Islet precursor cell (in vitro differentiated cells): ENCODE measurements at regions not wholly inside any gene's neighbourhood (a gene's known extent, or its start where the extent isn't known, plus 50 kb on each side); places are given as distances from the start of the nearest gene placed in this dataset.

Experiments
- DNase-seq: peaks from one replicate; pipeline ENCODE4 v3.0.0-alpha.2; 2018

DNA sequence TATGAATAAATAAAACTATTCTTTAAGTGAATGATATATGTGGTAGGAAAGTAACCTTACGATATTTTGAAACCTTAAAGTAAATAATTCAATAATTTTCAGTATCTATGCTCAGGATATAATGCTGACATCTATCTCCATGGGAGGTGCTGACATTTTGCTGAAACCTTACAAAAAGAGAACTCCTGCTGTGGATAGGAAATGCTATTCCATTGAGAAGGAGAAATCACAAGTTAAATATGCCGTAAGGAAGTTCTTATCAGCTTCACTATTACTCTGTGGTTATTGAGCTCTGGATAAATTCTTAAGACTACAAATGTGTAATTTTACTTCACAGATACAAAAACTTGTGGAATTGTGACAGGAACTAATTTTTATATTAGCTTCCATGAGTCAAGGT, 722.1 kb downstream of the TMTC2 start:
- no peak for DNase-seq

DNA sequence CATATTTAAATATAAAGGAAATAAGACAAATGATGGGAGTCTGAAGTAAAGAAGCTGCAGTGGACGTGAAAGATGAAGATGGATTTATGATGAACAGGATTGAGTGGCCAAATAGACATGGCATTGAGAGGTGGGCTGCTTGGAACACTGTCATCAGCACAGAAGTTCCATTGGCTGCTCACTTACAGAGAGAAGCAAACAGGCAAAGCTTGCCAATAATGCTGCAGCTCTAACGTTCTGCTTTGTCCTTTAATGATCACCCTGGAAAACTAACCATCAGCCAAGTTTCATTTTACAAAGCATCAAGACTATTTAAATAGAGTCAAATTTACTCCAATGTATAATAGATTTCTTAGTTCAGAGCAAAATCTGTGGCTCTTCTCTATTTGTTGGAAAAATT, 721.4 kb downstream of the TMTC2 start:
- DNase-seq, result no peak

DNA sequence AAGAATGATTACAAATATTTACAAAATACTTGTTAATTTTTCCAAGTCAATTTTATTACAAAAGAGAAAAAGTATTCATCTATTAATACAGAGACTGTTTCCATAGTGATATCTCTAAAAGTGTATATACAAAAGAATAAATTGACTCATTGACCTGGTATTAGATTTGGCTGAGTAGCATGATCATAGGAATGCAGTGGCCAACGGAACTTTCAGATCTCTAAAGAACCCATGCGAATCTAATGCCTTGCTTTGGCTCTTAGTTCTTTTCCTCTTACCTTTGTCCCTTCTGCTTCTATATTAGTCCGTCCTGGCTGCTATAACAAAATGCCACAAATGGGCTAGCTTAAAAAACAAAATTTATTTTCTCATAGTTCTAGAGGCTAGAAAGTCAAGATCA, 717.8 kb downstream of the TMTC2 start:
- DNase-seq, result no peak

DNA sequence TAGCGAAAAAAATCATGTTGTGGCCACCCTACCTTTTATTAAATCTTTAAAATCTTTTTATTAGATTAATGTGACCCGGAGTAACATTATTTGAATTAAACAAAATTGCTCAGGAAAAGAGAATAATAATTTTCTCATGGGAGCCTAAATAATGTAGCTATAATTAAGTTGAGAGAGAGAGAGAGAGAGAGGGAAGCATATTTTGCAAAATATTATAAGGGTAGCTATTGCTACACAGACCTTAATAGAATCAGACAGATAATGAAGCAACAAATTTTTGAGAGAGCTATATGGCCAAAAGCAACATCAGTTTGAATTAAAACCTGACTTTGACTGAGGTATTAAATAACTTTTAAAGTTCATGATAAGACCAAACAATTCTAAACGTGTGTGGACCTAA, 703.5 kb downstream of the TMTC2 start:
- DNase-seq, result no peak

DNA sequence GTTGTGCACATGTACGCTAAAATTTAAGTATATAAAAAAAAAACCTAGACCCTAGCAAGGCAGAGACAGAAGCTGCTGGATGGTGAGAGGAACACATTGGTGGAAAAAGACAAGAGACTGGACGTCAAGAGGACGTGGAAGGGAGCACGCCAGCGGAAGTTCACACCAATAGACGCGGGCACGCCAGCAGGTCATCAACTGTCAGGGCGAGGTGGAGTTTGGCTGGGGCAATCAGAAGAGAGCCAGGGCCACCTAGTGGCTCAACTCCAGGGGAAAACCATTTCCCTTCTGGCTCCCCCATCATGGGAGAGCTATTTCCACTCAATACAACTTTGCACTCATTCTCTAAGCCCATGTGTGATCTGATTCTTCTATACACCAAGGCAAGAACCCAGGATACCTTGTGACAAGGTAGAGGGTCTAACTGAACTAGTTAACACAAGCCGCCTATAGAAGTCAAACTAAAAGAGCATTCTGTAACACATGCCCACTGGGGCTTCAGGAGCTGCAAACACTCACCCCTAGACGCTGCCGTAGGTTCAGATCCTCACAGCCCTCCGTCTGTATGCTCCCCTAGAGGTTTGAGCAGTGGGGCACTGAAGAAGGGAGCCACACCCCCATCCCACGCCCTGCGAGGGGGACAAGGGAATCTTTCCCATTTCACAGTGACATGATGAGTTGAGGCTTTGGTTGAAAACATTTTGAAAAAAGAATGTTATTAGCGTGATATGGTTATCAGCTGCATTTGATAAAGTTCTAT, 702.7 kb downstream of the TMTC2 start:
- DNase-seq, result peak; percentile 88

DNA sequence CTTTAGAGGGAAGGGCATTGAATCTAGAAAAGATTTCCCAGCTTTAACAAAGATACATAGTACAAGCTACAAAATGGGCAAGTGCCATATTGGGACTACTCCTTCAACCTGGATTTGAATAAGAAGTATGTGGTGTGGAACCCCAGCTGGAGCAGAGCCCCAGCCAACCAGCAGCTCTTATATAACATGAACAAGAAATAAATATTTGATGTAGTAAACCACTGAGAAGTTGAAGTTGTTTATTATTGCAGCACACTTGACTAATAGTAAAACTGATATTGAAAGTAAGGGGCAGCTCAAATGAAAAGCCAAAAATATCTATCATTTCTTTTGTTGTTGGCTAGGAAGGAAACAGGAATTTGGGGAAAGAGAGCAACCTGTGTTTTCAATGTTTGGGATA, 701.8 kb downstream of the TMTC2 start:
- DNase-seq, result no peak

DNA sequence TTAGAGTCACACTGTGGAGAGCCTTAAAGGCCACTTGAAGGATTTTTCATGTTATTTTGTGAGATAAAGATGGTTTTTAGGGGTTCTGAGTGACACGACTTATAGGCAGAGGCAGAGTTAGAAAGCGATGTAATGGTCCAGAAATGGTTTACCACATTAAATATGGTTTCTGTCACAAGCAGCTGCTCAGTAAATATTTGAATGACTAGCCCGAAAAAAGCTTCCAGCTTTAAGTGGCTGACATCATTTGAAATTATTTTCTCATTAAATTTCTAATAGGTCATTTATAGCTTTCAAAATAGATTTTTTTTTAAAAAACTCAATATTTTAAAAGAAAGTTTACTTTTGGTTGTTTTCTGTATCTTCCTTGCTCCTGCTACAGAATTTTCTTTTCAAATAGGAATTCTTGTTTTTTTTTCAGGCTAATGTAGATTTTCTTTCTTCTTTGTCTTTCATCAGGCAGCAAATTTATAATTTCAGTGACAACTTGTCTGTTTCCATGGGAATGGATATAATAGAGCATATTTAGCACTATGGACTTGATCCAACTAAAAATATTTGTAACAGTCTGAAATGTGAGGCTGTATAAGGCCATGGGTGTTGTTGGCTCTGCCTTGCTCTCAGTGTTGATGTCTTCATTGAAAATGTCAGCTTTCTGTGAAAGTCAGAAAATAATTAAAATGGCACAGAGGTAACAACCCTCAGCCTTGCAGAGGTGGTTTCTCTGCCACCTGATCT, 700.0 kb downstream of the TMTC2 start:
- no peak for DNase-seq

DNA sequence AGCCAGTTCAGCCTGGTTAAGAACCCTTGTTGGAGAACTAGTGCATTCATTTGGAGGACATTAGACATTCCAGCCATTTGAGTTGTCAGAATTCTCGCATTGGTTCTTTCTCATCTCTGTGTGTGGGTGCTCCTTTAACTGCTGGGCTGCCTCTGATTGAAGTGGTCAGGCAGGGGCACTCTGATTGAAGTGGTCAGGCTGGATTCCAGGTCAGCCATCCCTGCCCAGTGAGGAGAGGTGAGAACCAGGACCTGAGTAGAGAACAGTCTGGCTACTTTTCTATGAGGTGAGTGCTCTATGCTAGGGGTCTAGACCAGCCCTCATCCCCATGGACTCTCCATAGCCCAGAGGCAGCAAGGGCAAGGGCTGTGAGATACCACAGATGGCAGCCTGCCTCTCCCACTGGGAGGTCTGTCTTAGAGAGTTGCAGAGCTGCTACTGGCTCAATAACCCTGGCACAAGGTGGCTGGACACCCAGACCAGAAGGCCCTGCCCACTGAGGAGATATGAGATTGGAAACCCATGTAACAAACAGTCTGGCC, 691.6 kb downstream of the TMTC2 start:
- peak; percentile 84 for DNase-seq

DNA sequence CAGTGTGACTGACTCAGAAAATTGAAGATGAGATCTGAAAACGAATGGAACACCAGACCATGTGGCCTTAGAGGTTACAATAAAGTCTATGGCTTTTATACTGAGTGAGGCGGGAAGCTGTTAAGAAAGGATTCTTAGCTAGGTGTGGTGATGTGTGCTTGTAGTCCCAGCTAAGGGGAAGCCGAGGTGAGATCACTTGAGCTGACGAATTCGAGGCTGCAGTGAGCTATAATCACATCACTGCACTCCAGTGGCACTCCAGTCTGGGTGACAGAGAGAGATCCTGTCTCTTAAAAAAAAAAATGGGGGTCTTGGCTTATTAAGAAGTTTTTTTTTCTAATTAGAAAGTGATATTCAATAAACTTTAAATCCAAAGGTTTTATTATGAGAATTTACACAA, 678.6 kb downstream of the TMTC2 start:
- DNase-seq, result no peak

DNA sequence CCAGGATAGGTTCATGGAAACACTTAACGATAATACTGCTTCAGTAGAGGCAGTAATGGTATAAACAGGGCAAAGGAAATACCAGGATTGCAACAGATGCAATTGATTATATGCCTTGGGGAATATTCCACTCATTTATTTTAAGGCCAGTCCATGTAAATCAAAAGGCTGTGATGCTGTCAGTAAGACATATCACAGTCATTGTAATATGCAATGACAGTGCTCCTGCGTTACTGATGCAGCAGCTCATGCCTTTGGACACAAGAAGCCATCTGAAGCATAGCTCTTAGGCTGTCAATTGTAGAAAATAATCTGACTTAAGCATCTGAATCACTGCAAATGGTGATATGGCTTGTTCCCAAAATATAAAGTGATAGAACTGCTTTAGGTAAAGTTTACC, 674.8 kb downstream of the TMTC2 start:
- DNase-seq, result no peak

DNA sequence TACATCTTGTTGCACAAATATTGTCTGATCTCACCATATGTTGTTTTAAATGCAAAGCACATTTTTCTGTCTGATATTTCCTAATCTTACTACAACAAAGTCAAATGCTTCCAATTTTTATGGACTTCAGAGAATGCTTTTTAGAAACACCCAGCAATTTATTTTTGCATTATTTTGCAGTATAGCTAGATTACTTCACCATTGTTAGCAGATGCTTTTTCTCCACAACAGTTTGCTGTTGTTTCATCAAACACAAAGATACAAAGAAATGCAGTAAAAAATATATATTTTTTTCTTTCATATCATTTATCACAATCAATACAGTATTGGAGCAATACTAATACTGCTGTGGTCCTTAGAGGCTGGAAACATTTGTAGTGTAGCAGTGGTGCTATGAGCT, 674.4 kb downstream of the TMTC2 start:
- DNase-seq, result no peak

DNA sequence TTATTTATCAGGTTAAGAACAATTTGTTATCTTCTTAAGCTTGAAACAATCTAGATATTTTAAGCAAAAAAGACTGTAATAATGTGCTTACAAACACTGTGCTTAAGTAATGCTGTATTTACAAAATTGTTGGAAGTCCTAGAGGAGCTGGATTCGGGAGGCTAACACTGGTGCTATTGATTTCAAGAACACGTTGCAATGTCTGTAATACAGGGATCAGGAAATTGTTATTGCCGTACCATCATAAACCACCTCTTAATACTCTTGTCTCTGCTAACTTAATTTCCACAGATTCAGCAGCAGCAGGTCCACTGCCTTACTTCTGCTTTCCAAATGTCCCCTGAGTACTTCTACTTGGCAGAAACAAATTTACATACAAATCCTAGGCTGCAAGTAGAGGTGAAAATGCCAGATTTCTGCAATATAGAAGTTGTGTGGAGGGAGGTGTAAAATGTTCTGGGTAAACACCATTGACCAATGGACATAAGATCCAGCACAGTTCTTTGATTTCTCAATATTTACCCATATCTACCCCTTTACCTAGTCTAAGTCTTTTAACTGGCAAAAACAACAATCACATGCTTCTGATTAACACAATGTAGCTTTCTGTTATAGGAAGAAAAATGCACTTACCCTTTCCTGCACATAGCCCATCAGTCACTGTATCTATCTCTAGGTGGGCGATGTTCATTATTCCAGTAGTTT, 663.4 kb downstream of the TMTC2 start:
- no peak for DNase-seq

DNA sequence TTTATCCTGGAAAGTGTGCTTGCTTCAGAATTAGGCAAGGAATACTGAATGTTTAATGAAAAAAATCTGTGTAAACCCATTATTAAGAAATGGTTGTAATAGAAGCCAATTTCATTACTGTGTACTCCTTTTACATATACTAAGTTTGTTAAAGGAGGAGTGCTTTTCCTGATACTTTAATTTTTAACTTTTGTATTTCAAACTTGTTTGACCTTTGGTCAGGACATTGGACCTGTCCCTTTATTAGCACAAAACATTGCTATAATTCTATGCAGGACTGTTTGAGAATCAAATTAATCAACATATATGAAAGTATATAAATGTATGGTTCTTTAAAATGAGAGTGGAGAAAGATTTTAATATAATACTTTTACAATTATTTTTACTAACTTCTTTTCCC, 659.6 kb downstream of the TMTC2 start:
- no peak for DNase-seq

DNA sequence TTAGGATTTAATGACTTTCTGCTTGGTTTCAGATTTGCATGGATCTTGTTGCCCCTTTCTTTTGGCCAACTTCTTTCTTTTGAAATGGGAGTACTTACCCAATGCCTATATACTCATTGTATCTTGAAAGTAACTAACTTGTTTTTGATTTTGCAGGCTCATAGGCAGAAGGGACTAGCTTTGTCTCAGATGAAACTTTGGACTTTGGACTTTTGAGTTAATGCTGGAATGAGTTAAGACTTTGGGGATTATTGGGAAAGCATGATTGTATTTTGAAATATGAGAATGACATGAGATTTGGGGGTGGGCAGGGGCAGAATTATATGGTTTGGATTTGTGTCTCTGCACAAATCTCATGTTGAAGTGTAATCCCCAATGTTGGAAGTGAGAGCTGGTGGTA, 657.1 kb downstream of the TMTC2 start:
- DNase-seq, result no peak

DNA sequence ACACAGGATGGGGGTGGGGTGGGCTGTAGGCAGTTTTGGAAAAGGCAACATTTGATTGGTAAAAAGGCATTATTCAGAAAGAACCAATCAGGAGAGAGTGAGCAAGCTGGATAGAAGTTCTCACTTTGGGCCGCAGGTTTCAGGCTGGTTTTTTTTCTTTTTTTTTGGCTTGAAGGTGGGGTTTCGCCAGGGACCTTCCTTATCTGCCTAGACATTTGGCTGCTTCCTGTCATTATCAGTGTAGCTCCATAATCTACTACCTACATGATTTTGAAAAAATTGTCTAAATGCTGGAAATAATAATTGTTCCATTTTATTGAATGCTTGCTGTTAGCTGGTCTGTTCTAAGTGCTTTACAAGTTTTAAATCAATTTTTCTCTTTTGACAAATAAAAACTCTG, 649.0 kb downstream of the TMTC2 start:
- no peak for DNase-seq

DNA sequence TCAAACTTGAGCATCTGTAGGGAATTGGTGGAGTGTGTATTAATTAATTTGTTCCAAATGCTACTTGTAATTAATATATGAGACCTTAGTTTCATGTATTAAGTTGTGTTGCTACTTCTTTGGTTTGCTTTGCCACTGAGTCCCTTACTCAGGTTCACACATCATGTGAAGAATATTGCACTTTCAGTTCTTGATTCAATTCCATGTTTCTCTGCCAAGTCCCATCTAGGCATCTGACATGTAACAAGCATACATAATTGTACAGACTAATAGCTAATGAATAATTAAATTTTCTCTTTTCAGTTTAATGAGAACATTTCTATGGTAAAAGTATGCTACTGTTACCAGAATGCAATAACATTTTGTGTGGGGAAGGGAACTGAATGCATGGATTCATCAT, 640.0 kb downstream of the TMTC2 start:
- no peak for DNase-seq

DNA sequence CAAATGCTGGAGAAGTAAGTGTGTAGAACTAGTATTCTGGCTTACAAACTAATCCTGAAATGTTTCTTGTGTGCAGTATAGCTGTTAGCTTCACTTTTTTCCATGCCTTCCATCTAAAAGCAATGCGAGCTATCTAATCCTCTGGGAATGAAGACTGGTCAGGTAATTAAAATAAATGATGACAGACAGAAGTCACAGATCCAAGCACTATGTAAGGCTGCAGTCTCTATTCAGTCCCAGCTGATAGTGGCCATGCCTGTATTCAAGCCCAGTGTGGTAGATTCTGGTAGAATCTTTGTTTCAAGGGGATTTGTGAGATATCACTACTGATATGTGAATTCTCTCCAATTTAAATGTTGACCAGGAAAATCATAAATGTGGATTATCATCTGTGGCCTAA, 637.2 kb downstream of the TMTC2 start:
- DNase-seq, result no peak

DNA sequence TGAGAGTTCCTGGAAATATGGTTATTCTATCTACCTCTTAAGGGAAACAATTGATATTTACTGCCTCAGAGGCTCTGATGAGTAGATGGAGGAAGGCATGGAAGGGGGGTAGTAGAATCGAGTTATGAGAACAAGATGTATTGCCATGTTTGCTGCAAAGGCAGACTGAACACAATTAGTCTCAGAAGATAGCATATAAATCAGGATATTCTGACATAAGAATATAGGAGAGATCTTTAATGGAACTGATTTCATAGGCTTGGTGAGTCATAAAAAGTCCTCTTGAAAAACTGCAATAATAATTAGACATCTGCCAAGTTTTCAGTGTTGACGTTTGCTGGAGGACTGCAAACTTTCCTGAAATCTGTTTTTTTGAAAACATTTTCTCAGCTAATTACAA, 636.1 kb downstream of the TMTC2 start:
- no peak for DNase-seq

DNA sequence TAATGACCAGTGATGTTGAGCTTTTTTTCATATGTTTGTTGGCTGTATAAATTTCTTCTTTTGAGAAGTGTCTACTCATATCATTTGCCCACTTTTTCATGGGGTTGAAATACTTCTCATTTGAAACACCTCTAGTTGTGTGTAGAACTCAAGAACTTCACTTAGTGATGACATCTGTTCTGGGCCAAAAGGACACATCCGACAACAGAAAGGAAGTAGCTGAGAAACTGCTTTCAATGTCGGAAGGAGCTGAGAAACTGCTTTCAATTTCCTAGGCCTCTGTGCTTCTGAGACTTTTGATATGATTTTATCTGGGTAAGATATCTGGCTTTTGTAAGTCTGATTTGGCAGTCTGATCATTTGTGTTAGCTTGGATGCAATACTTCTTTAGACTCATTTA, 635.3 kb downstream of the TMTC2 start:
- no peak for DNase-seq

DNA sequence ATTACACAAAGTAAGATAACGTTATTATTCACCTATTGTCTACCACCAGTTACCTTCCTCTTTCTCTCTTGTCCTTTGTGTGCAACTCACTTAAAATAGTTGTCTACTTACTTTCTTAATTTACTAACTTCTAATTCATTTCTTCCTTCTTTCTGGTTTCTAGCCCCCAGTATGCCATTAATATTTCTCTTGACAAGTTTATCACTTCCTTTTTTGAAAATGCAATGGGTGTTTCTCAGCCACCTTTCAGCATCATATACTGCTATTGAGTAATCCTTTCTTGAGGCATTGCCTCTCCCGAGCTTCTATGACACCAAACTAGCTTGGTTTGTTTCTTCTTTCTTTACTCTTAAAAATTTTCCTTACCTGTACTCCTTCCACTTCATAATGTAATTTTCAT, 633.6 kb downstream of the TMTC2 start:
- DNase-seq, result no peak

DNA sequence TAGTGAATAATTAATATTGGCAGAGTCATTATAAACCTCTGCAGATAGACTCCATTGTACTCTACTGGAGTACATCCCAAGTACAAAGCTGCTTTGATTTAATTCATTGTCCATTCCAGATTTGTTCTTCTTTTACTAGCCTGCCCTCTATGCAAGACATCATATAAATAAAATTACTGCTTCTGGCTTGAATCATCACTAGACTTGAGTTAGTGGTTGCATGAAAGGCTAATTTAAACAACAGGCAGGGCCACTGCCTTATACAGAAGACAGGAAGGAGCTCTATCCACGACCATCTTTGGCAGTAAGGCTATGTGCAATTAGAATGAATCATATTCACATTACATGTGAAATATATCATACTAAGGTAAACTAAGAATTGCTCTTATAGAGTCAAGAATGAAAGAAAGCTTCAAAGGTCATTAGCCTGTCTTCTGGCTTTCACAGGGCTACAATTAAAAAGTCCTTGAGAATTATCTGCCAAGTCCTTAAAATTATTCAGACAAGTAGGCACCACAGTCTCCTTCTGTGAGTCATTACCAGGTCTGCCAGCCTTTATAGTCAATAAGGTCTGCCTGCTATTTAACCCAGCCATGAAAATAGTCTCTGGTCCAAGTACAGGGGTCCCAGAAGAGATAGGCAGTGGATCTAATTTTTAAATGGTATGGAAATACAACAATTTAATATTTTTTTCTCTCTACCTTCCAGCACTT, 631.8 kb downstream of the TMTC2 start:
- no peak for DNase-seq

DNA sequence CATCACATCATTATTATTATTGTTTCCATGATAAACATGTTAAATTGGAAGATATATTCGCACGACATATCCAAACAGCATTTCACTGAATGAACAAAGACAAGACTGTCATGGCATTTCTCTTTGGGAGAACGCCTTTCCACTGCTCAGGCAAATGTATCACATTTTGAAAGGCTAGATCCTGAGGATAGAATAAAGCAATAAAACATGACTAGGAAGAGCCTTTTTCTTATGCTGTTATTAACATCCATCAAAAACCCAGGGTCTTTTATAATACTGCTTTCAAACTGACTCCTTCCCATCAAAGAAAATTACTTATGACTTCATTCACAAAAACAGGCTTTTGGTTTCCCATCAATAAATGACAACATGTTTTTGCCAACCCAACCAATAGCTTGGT, 630.9 kb downstream of the TMTC2 start:
- DNase-seq, result no peak

DNA sequence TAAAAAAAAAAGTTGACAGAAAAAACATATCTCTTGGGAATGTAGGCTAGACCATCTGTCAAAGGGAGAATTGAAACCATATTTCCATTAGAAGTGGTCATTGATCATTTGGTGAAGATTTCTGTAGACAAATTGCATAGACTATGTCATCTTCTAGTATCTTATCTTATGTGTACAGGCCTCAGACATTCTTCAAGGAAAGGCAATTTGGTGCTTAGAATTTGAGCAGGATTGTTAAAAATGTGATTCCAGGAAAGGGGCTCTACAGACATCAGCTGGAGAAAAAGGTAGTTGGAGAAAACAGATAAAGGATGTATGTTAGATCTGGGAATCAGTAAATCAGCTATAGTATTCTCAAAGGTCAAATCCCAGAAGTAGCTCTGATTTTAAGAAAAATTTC, 627.1 kb downstream of the TMTC2 start:
- no peak for DNase-seq
